NCI-H2227 (cell line): ENCODE measurements at regions not wholly inside any gene's neighbourhood (a gene's known extent, or its start where the extent isn't known, plus 50 kb on each side); places are given as distances from the start of the nearest gene placed in this dataset.

Experiments used
- DNase-seq: peaks from one replicate; lab custom pipeline; 2025; ENCODE audit not compliant: unreplicated experiment; lab: John Stamatoyannopoulos, UW

GRCh38 chr7:13411151-13411550 is 578.3 kb downstream of the ETV1 start:
- DNase-seq = no peak

GRCh38 chr7:13411636-13412035 is 577.8 kb downstream of the ETV1 start:
- peak; percentile 19 for DNase-seq

GRCh38 chr7:13414181-13414580 is 575.3 kb downstream of the ETV1 start:
- no peak for DNase-seq

GRCh38 chr7:13414661-13415107 is 574.8 kb downstream of the ETV1 start:
- no peak for DNase-seq

- DNase-seq = no peak
Measured at GRCh38 chr7:13416071-13416470, 573.4 kb downstream of the ETV1 start.

- DNase-seq = no peak
Measured at GRCh38 chr7:13416544-13416943, 572.9 kb downstream of the ETV1 start.

GRCh38 chr7:13420726-13421125 is 568.7 kb downstream of the ETV1 start:
- DNase-seq = no peak

GRCh38 chr7:13421776-13422175 is 567.7 kb downstream of the ETV1 start:
- no peak for DNase-seq

- DNase-seq = no peak
Measured at GRCh38 chr7:13433946-13434345, 555.5 kb downstream of the ETV1 start.

- no peak for DNase-seq
Measured at GRCh38 chr7:13442226-13442625, 547.2 kb downstream of the ETV1 start.

GRCh38 chr7:13447637-13448036 is 541.8 kb downstream of the ETV1 start:
- DNase-seq = no peak

- no peak for DNase-seq
Measured at GRCh38 chr7:13448243-13448642, 541.2 kb downstream of the ETV1 start.

GRCh38 chr7:13449460-13449859 is 540.0 kb downstream of the ETV1 start:
- DNase-seq = no peak

GRCh38 chr7:13454916-13455592 is 534.4 kb downstream of the ETV1 start:
- no peak for DNase-seq

- no peak for DNase-seq
Measured at GRCh38 chr7:13457790-13458189, 531.7 kb downstream of the ETV1 start.

- DNase-seq = peak; percentile 39
Measured at GRCh38 chr7:13466874-13467547, 522.5 kb downstream of the ETV1 start.

- no peak for DNase-seq
Measured at GRCh38 chr7:13476881-13477444, 512.5 kb downstream of the ETV1 start.

GRCh38 chr7:13489386-13489785 is 500.1 kb downstream of the ETV1 start:
- no peak for DNase-seq

GRCh38 chr7:13496976-13497375 is 492.5 kb downstream of the ETV1 start:
- no peak for DNase-seq

- DNase-seq = no peak
Measured at GRCh38 chr7:13508586-13508985, 480.9 kb downstream of the ETV1 start.

GRCh38 chr7:13518738-13519137 is 470.7 kb downstream of the ETV1 start:
- no peak for DNase-seq

GRCh38 chr7:13524076-13524475 is 465.4 kb downstream of the ETV1 start:
- no peak for DNase-seq
